ENCODE measurements at regions not wholly inside any gene's neighbourhood (a gene's known extent, or its start where the extent isn't known, plus 50 kb on each side); places are given as distances from the start of the nearest gene placed in this dataset.

- TF ChIP-seq CTCF (IDR thresholded peaks at IDR 0.05): no peak
- no peak for TF ChIP-seq POLR2A (IDR thresholded peaks at IDR 0.05)
Observed at GRCh38 chr1:81213279-81213678, 587.5 kb upstream of the ADGRL2 start.
